Progenitor cell of endocrine pancreas (in vitro differentiated cells): ENCODE measurements at regions not wholly inside any gene's neighbourhood (a gene's known extent, or its start where the extent isn't known, plus 50 kb on each side); places are given as distances from the start of the nearest gene placed in this dataset.
"Not testable (repeated sequence)": the region's sequence is repeated elsewhere in the genome, so short reads cannot be mapped to it uniquely, and the experiment has no call there.

Source experiments
- DNase-seq: peaks from one replicate; pipeline ENCODE4 v3.0.0; 2021; ENCODE audit warnings: low spot score; ENCODE audit not compliant: unreplicated experiment
- H3K27ac Mint-ChIP-seq: 2 replicates; pipeline ENCODE4 v1.8.0; 2021; ENCODE audit warnings: mild to moderate bottlenecking, moderate library complexity, mixed read lengths
- H3K27me3 Mint-ChIP-seq: 2 replicates; pipeline ENCODE4 v1.8.0; 2021; ENCODE audit warnings: mixed read lengths
- H3K36me3 Mint-ChIP-seq: 2 replicates; pipeline ENCODE4 v1.8.0; 2022; ENCODE audit warnings: mixed read lengths; ENCODE audit not compliant: insufficient read depth
- H3K4me1 Mint-ChIP-seq: 2 replicates; pipeline ENCODE4 v1.8.0; 2021; ENCODE audit warnings: low read depth, mixed read lengths
- H3K4me3 Mint-ChIP-seq: 2 replicates; pipeline ENCODE4 v1.8.0; 2021; ENCODE audit warnings: low read depth, mild to moderate bottlenecking, moderate library complexity, mixed read lengths
- H3K9me3 Mint-ChIP-seq: 2 replicates; pipeline ENCODE4 v1.8.0; 2021; ENCODE audit warnings: low read depth, mixed read lengths
- TF ChIP-seq, protein P1 (sequence below): fragments of 200-600 bp; sonication (generic); IDR thresholded peaks from one replicate; pipeline ENCODE4 v1.5.0; 2021; ENCODE audit warnings: antibody characterized with exemption, mild to moderate bottlenecking; ENCODE audit not compliant: unreplicated experiment

DNA sequence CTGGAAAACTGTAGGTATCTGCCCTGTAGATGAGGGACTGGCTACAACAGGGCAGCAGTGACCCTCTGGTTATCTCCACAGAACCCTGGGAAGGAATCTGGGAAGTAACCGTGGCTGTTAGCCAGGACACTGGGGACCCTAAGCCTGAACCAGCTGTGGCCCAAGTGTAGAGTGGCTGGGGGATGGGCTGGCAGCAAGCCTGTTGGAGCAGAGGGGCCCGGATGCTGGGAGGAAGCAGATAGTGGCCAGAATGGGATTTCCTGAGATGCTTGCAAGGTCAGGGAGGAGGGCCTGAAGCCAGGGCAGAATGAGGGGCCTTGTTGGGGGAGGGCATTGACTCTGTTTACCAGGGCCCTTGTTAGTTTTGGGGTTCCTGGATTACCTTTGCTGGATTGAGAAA is 161.0 kb upstream of the EOLA2 start:
- peaks cover 24% of the 10 kb centered on the region for H3K9me3 Mint-ChIP-seq
- no peak overlapping the region for H3K27ac Mint-ChIP-seq
- DNase-seq: no peak
- no peaks in the 10 kb centered on the region for H3K27me3 Mint-ChIP-seq
- no peaks in the 10 kb centered on the region for H3K4me1 Mint-ChIP-seq
- no peaks in the 10 kb centered on the region for H3K36me3 Mint-ChIP-seq
- H3K4me3 Mint-ChIP-seq: no peak overlapping the region
- TF ChIP-seq, protein P1, sequence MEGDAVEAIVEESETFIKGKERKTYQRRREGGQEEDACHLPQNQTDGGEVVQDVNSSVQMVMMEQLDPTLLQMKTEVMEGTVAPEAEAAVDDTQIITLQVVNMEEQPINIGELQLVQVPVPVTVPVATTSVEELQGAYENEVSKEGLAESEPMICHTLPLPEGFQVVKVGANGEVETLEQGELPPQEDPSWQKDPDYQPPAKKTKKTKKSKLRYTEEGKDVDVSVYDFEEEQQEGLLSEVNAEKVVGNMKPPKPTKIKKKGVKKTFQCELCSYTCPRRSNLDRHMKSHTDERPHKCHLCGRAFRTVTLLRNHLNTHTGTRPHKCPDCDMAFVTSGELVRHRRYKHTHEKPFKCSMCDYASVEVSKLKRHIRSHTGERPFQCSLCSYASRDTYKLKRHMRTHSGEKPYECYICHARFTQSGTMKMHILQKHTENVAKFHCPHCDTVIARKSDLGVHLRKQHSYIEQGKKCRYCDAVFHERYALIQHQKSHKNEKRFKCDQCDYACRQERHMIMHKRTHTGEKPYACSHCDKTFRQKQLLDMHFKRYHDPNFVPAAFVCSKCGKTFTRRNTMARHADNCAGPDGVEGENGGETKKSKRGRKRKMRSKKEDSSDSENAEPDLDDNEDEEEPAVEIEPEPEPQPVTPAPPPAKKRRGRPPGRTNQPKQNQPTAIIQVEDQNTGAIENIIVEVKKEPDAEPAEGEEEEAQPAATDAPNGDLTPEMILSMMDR: no peak

DNA sequence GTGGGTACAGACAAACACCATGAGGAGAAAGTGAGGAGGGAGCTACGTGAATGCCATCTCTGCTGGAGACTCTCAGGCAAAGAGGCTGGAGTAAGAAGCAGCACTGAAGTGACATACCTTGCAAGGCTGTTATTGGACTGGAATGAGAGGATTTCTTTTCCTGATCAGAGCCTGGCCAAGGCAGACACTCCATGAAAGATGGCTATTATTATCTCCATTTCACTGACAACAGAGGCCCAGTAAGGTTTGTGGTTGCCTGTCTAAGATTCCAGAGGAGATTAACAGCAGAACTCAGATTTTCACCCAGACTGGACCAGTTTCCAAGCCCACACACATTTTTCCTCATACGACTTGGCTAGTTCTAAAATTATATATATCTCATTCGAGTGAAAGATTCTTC is 162.0 kb upstream of the EOLA2 start:
- no peaks in the 10 kb centered on the region for H3K27me3 Mint-ChIP-seq
- H3K36me3 Mint-ChIP-seq: no peaks in the 10 kb centered on the region
- TF ChIP-seq, protein P1: no peak
- no peak overlapping the region for H3K4me3 Mint-ChIP-seq
- no peak for DNase-seq
- H3K27ac Mint-ChIP-seq: no peak overlapping the region
- H3K4me1 Mint-ChIP-seq: no peaks in the 10 kb centered on the region
- H3K9me3 Mint-ChIP-seq: peaks cover 24% of the 10 kb centered on the region

DNA sequence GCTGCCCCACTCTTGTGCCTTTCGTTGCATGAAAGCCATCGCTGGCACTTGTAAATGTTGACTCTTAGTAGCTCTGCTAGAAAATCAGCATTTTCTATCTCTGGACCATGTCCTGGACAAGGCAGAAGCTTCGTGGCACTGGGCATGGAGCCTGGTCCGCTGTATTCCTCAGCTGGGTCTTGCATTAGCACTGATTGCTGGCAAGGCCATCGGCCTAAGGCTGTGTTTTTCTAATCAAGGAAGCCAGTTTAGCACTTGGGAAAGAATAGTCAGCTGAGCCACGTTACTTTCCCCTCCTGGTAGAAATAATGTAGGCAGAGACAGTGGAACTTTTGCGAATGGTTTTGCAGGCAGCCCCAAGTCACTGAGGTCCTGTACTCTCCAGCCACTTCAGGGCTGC is 180.2 kb upstream of the EOLA2 start:
- no peak for DNase-seq
- Mint-ChIP-seq H3K4me1 (no peaks in the 10 kb centered on the region), H3K27me3 (no peaks in the 10 kb centered on the region), H3K4me3 (no peak overlapping the region), H3K36me3 (no peaks in the 10 kb centered on the region), H3K27ac (no peak overlapping the region), H3K9me3 (peaks cover 22% of the 10 kb centered on the region)
- TF ChIP-seq, protein P1: no peak

DNA sequence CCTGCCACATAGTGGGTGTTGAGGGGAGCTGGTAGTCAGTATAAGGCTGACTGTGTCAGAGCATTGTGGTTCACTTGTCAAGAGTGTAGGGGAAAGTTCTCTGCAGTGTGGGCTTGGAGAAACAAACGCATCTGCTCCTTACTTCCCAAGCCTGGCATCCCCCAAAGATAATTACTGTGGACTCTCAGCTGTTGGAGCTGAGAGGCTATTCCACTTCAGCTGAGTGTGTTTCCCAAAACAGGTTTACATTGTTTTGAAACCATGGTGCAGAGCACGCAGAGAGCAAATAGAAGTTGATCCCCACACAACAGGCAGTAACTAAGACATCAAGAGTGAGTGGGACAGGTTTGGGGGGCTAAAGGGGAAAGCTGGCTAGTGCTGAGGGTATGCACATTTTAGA is 181.0 kb upstream of the EOLA2 start:
- TF ChIP-seq, protein P1: no peak
- Mint-ChIP-seq H3K4me1 (no peaks in the 10 kb centered on the region), H3K27me3 (no peaks in the 10 kb centered on the region), H3K4me3 (no peak overlapping the region), H3K27ac (no peak overlapping the region), H3K9me3 (peaks cover 27% of the 10 kb centered on the region), H3K36me3 (no peaks in the 10 kb centered on the region)
- no peak for DNase-seq

DNA sequence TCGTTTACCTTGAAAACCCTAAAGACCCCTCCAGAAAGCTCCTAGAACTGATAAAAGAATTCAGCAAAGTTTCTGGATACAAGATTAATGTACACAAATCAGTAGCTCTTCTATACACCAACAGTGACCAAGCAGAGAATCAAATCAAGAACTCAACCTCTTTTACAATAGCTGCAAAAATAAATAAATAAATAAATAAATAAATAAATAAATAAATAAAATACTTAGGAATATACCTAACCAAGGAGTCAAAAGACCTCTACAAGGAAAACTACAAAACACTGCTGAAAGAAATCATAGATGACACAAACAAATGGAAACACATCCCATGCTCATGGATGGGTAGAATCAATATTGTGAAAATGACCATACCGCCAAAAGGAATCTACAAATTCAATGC is 186.8 kb upstream of the EOLA2 start:
- H3K4me3 Mint-ChIP-seq, DNase-seq, H3K36me3 Mint-ChIP-seq, H3K4me1 Mint-ChIP-seq, H3K27me3 Mint-ChIP-seq, H3K27ac Mint-ChIP-seq: not testable (repeated sequence)
- H3K9me3 Mint-ChIP-seq: peaks cover 33% of the 10 kb centered on the region

DNA sequence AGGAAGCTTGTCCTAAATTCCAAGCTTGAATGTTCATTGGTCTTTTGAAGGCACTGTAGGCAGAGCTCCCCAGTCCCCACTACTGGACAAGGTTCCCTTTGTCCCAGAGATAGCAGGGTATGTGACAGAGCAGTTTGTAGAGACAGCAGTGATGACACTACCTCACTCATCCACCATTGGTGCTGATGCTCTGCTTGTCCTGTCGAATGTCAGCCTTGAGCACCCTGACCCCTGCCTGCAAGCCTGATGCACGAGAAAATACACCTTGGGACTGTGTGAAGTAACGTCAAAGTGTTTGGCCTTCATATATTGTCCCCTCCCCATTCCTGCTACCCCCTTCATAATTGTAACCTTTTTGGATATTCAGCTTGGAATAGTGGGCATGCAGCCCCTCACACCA is 188.9 kb upstream of the EOLA2 start:
- DNase-seq: no peak
- no peak overlapping the region for H3K27ac Mint-ChIP-seq
- H3K4me3 Mint-ChIP-seq: no peak overlapping the region
- H3K4me1 Mint-ChIP-seq: no peaks in the 10 kb centered on the region
- H3K27me3 Mint-ChIP-seq: no peaks in the 10 kb centered on the region
- H3K9me3 Mint-ChIP-seq: peaks cover 24% of the 10 kb centered on the region
- TF ChIP-seq, protein P1: no peak
- no peaks in the 10 kb centered on the region for H3K36me3 Mint-ChIP-seq
